Panc1 (cell line): ENCODE measurements at regions not wholly inside any gene's neighbourhood (a gene's known extent, or its start where the extent isn't known, plus 50 kb on each side); places are given as distances from the start of the nearest gene placed in this dataset.

Experiments used
- CTCF ChIP-seq: fragments of 450-650 bp; IDR thresholded peaks from 2 replicates; pipeline ENCODE4 v1.5.1; 2017; ENCODE audit warnings: mild to moderate bottlenecking
- POLR2AphosphoS5 ChIP-seq: IDR thresholded peaks from 2 replicates; pipeline ENCODE4 v1.6.1; 2012; ENCODE audit warnings: mild to moderate bottlenecking, low read depth, low read length, moderate library complexity
- REST ChIP-seq, 2 experiments: IDR thresholded peaks; 2 replicates each; pipeline ENCODE4 v1.6.1; 2011 to 2012; ENCODE audit warnings: low read depth in 2 of 2, control low read depth in 1 of 2, low read length in 1 of 2, mild to moderate bottlenecking in 1 of 2, moderate library complexity in 1 of 2; ENCODE audit not compliant: insufficient read depth in 1 of 2
- TCF7L2 ChIP-seq: IDR thresholded peaks from 2 replicates; pipeline ENCODE4 v1.6.1; 2011; ENCODE audit warnings: mild to moderate bottlenecking, low read depth, low read length, inconsistent platforms

- TF ChIP-seq CTCF (no peak), REST (IDR thresholded peaks at IDR 0.05; ENCODE audit: insufficient read depth in 1 of 2, low read depth in 2 of 2, low read length in 1 of 2) (no peak), POLR2AphosphoS5 (no peak), TCF7L2 (no peak)
These were observed 179.6 kb upstream of the FBXO11 start for GRCh38 chr2:48085888-48086287.
